Tibial nerve (tissue), 4 donors: ENCODE measurements at regions not wholly inside any gene's neighbourhood (a gene's known extent, or its start where the extent isn't known, plus 50 kb on each side); places are given as distances from the start of the nearest gene placed in this dataset.
A peak's percentile ranks its signal among the peaks of the same experiment; 100 is the strongest.
"Not testable (repeated sequence)": the region's sequence is repeated elsewhere in the genome, so short reads cannot be mapped to it uniquely, and the experiment has no call there.

Experiments
- DNase-seq, 2 donors: peaks; one replicate each; pipeline ENCODE4 v3.0.0-alpha.2; 2019; ENCODE audit warnings: low spot score in 2 of 2
- H3K27ac ChIP-seq, 4 donors: fragments of 200-600 bp; sonication (generic) in 3 of 4; one replicate each; pipeline ENCODE4 v1.5.1; 2017 to 2019; ENCODE audit warnings: mild to moderate bottlenecking in 1 of 4
- H3K27me3 ChIP-seq, 2 donors: fragments of 200-600 bp; sonication (generic) in 1 of 2; one replicate each; pipeline versions ENCODE4 v1.5.1 to v1.6.0; 2017 to 2019
- H3K36me3 ChIP-seq, 3 donors: fragments of 200-600 bp; sonication (generic); one replicate each; pipeline ENCODE4 v1.5.1; 2018 to 2019
- H3K4me1 ChIP-seq, 4 donors: fragments of 200-600 bp; sonication (generic) in 3 of 4; one replicate each; pipeline ENCODE4 v1.5.1; 2017 to 2019
- H3K4me3 ChIP-seq, 4 donors: fragments of 200-600 bp; sonication (generic) in 3 of 4; one replicate each; pipeline ENCODE4 v1.5.1; 2017 to 2019; ENCODE audit warnings: mild to moderate bottlenecking in 1 of 4, moderate library complexity in 1 of 4
- H3K9me3 ChIP-seq, 4 donors: fragments of 200-600 bp; sonication (generic) in 3 of 4; one replicate each; pipeline ENCODE4 v1.5.1; 2017 to 2019
- CTCF ChIP-seq, 5 experiments: fragments of 200-600 bp in 3 of 5; fragments of 450-650 bp in 2 of 5; sonication (generic) in 3 of 5; IDR thresholded peaks; one replicate each; pipeline ENCODE4 v1.5.1; 2016 to 2019; ENCODE audit warnings: antibody characterized with exemption in 5 of 5, mild to moderate bottlenecking in 3 of 5, moderate library complexity in 2 of 5
- EP300 ChIP-seq, 2 donors: sonication (generic); formaldehyde crosslinking; IDR thresholded peaks; one replicate each; pipeline ENCODE4 v1.6.1; 2017; ENCODE audit warnings: antibody characterized with exemption in 2 of 2, mild to moderate bottlenecking in 1 of 2
- POLR2A ChIP-seq, 2 donors: fragments of 450-650 bp; IDR thresholded peaks; one replicate each; pipeline ENCODE4 v1.6.1; 2017; ENCODE audit warnings: antibody characterized with exemption in 2 of 2, mild to moderate bottlenecking in 2 of 2, moderate library complexity in 2 of 2
- WGBS, 2 donors: methylation state at CpG; one replicate each; pipeline ENCODE4 v1.1.5; 2018; 5-methylcytosine and 5-hydroxymethylcytosine counted together

GRCh38 chr1:219066631-219067349 is 106.9 kb upstream of the LYPLAL1 start:
- DNase-seq = peak in 1 of 2 donors; percentile 19
- Histone ChIP-seq H3K9me3 (no peaks in the 10 kb centered on the region), H3K36me3 (no peaks in the 10 kb centered on the region), H3K27ac (peak overlapping the region in 2 of 4 donors; percentile 50 to 61), H3K27me3 (no peaks in the 10 kb centered on the region), H3K4me1 (peaks cover 0 to 18% (median 5%) of the 10 kb centered on the region in 4 donors), H3K4me3 (no peak overlapping the region)
- WGBS, 2 donors = 29 to 35% methylated on average over 1 of the region's 1 CpG
- TF ChIP-seq POLR2A (IDR thresholded peaks at IDR 0.05) (no peak), CTCF (IDR thresholded peaks at IDR 0.05) (peak in 4 of 5 experiments; percentile 30 to 61 (median 45))

- H3K4me1 ChIP-seq = peaks cover 0 to 18% (median 5%) of the 10 kb centered on the region in 4 donors
- no peaks in the 10 kb centered on the region for H3K27me3 ChIP-seq
- no peaks in the 10 kb centered on the region for H3K36me3 ChIP-seq
- WGBS, 2 donors = 88 to 92% methylated on average over 4 of the region's 4 CpGs
- H3K27ac ChIP-seq = peak overlapping the region in 2 of 4 donors; percentile 50 to 61
- no peak overlapping the region for H3K4me3 ChIP-seq
- no peaks in the 10 kb centered on the region for H3K9me3 ChIP-seq
- TF ChIP-seq POLR2A (IDR thresholded peaks at IDR 0.05) (no peak), CTCF (IDR thresholded peaks at IDR 0.05) (no peak), EP300 (IDR thresholded peaks at IDR 0.05) (no peak)
- DNase-seq = no peak
Measured at GRCh38 chr1:219067350-219067712, 106.3 kb upstream of the LYPLAL1 start.

- not testable (repeated sequence) for H3K27ac ChIP-seq, H3K4me3 ChIP-seq, H3K27me3 ChIP-seq, H3K9me3 ChIP-seq, H3K36me3 ChIP-seq, DNase-seq
- H3K4me1 ChIP-seq = peaks cover 0 to 18% (median 5%) of the 10 kb centered on the region in 4 donors
- WGBS, 2 donors = 96 to 98% methylated on average over 2 of the region's 2 CpGs
Measured at GRCh38 chr1:219070395-219070794, 103.3 kb upstream of the LYPLAL1 start.

- no peak overlapping the region for H3K4me3 ChIP-seq
- no peak for TF ChIP-seq CTCF (IDR thresholded peaks at IDR 0.05)
- TF ChIP-seq EP300 (IDR thresholded peaks at IDR 0.05) = no peak
- TF ChIP-seq POLR2A (IDR thresholded peaks at IDR 0.05) = no peak
- H3K9me3 ChIP-seq = no peaks in the 10 kb centered on the region
- DNase-seq = no peak
- WGBS, 2 donors = 91 to 94% methylated on average over 4 of the region's 4 CpGs
- H3K27me3 ChIP-seq = no peaks in the 10 kb centered on the region
- peaks cover 0 to 12% (median 5%) of the 10 kb centered on the region in 4 donors for H3K4me1 ChIP-seq
- no peak overlapping the region for H3K27ac ChIP-seq
- no peaks in the 10 kb centered on the region for H3K36me3 ChIP-seq
Measured at GRCh38 chr1:219071209-219071608, 102.5 kb upstream of the LYPLAL1 start.

GRCh38 chr1:219072329-219072728 is 101.3 kb upstream of the LYPLAL1 start:
- TF ChIP-seq POLR2A (IDR thresholded peaks at IDR 0.05) (no peak), EP300 (IDR thresholded peaks at IDR 0.05) (no peak), CTCF (IDR thresholded peaks at IDR 0.05) (no peak)
- Histone ChIP-seq H3K4me1 (peaks cover 0 to under 1% (median 0%) of the 10 kb centered on the region in 4 donors), H3K4me3 (no peak overlapping the region), H3K27ac (no peak overlapping the region), H3K36me3 (no peaks in the 10 kb centered on the region), H3K9me3 (no peaks in the 10 kb centered on the region), H3K27me3 (no peaks in the 10 kb centered on the region)
- 95 to 97% methylated on average over 5 of the region's 5 CpGs for WGBS, 2 donors
- no peak for DNase-seq
